DMS53 treated with DMSO at 0.1 percent for 48 hours (cell line): ENCODE measurements at regions not wholly inside any gene's neighbourhood (a gene's known extent, or its start where the extent isn't known, plus 50 kb on each side); places are given as distances from the start of the nearest gene placed in this dataset.

Experiments
- DNase-seq: peaks from one replicate; lab custom pipeline; 2025; ENCODE audit not compliant: unreplicated experiment; lab: John Stamatoyannopoulos, UW

GRCh38 chr18:56096861-56097260 lies 508.9 kb upstream of the TCF4 start:
- DNase-seq, result no peak

GRCh38 chr18:56089612-56090258 lies 501.7 kb upstream of the TCF4 start:
- no peak for DNase-seq

- no peak for DNase-seq
These were observed 498.8 kb upstream of the TCF4 start for GRCh38 chr18:56086786-56087185.

GRCh38 chr18:56086176-56086575 lies 498.2 kb upstream of the TCF4 start:
- DNase-seq, result no peak

- no peak for DNase-seq
These were observed 497.6 kb upstream of the TCF4 start for GRCh38 chr18:56085551-56085950.

- DNase-seq, result no peak
These were observed 495.7 kb upstream of the TCF4 start for GRCh38 chr18:56083523-56084287.

GRCh38 chr18:56083097-56083521 lies 495.1 kb upstream of the TCF4 start:
- DNase-seq, result no peak

GRCh38 chr18:56076723-56077122 lies 488.7 kb upstream of the TCF4 start:
- no peak for DNase-seq

GRCh38 chr18:56068701-56069100 lies 480.7 kb upstream of the TCF4 start:
- DNase-seq, result no peak

- no peak for DNase-seq
These were observed 480.1 kb upstream of the TCF4 start for GRCh38 chr18:56067969-56068671.

GRCh38 chr18:56067214-56067894 lies 479.4 kb upstream of the TCF4 start:
- DNase-seq, result no peak

- no peak for DNase-seq
These were observed 478.7 kb upstream of the TCF4 start for GRCh38 chr18:56066524-56067213.

GRCh38 chr18:56065086-56065485 lies 477.1 kb upstream of the TCF4 start:
- DNase-seq, result no peak

- no peak for DNase-seq
These were observed 474.9 kb upstream of the TCF4 start for GRCh38 chr18:56062931-56063330.

GRCh38 chr18:56060967-56061541 lies 473.1 kb upstream of the TCF4 start:
- DNase-seq, result no peak

GRCh38 chr18:56052202-56052601 lies 464.2 kb upstream of the TCF4 start:
- no peak for DNase-seq

GRCh38 chr18:56044239-56044638 lies 456.2 kb upstream of the TCF4 start:
- no peak for DNase-seq

GRCh38 chr18:56043641-56044061 lies 455.7 kb upstream of the TCF4 start:
- DNase-seq, result no peak

- no peak for DNase-seq
These were observed 455.0 kb upstream of the TCF4 start for GRCh38 chr18:56042915-56043536.
